Stimulated activated CD4-positive, alpha-beta T cell treated with anti-CD3 and anti-CD28 coated beads, Interleukin-12 subunit alpha, Interleukin-12 subunit beta, amount 100 ng/mL, for 4 hours (primary cell): ENCODE measurements at regions not wholly inside any gene's neighbourhood (a gene's known extent, or its start where the extent isn't known, plus 50 kb on each side); places are given as distances from the start of the nearest gene placed in this dataset.

ENCODE experiments used
- DNase-seq: peaks from one replicate; pipeline ENCODE4 v3.0.0-alpha.2; 2020

- DNase-seq = no peak
Observed at GRCh38 chr21:16597753-16598152, 868.0 kb downstream of the USP25 start.

- no peak for DNase-seq
Observed at GRCh38 chr21:16605597-16605996, 875.8 kb downstream of the USP25 start.

GRCh38 chr21:16606271-16606670 lies 876.5 kb downstream of the USP25 start:
- no peak for DNase-seq

GRCh38 chr21:16608209-16608830 lies 878.5 kb downstream of the USP25 start:
- no peak for DNase-seq

- no peak for DNase-seq
Observed at GRCh38 chr21:16619281-16619680, 889.5 kb downstream of the USP25 start.

- no peak for DNase-seq
Observed at GRCh38 chr21:16620786-16621320, 891.1 kb downstream of the USP25 start.

- no peak for DNase-seq
Observed at GRCh38 chr21:16624479-16625118, 888.2 kb upstream of the CXADR start.

- DNase-seq = no peak
Observed at GRCh38 chr21:16625491-16625890, 887.4 kb upstream of the CXADR start.

- DNase-seq = no peak
Observed at GRCh38 chr21:16633831-16634459, 878.9 kb upstream of the CXADR start.

GRCh38 chr21:16634515-16634914 lies 878.3 kb upstream of the CXADR start:
- DNase-seq = no peak

GRCh38 chr21:16640297-16641027 lies 872.4 kb upstream of the CXADR start:
- no peak for DNase-seq

GRCh38 chr21:16642353-16642752 lies 870.5 kb upstream of the CXADR start:
- no peak for DNase-seq

GRCh38 chr21:16644685-16645084 lies 868.2 kb upstream of the CXADR start:
- no peak for DNase-seq

- no peak for DNase-seq
Observed at GRCh38 chr21:16650714-16651366, 862.0 kb upstream of the CXADR start.

- DNase-seq = no peak
Observed at GRCh38 chr21:16651956-16652355, 860.9 kb upstream of the CXADR start.

GRCh38 chr21:16663436-16663835 lies 849.4 kb upstream of the CXADR start:
- no peak for DNase-seq

- no peak for DNase-seq
Observed at GRCh38 chr21:16667395-16667794, 845.4 kb upstream of the CXADR start.

GRCh38 chr21:16674949-16675348 lies 837.9 kb upstream of the CXADR start:
- no peak for DNase-seq

GRCh38 chr21:16676391-16676790 lies 836.5 kb upstream of the CXADR start:
- no peak for DNase-seq

- no peak for DNase-seq
Observed at GRCh38 chr21:16678429-16679160, 834.2 kb upstream of the CXADR start.

GRCh38 chr21:16695074-16695473 lies 817.8 kb upstream of the CXADR start:
- no peak for DNase-seq

GRCh38 chr21:16707274-16707673 lies 805.6 kb upstream of the CXADR start:
- DNase-seq = no peak
